ELR (cell line): ENCODE measurements at regions not wholly inside any gene's neighbourhood (a gene's known extent, or its start where the extent isn't known, plus 50 kb on each side); places are given as distances from the start of the nearest gene placed in this dataset.
"Not testable (repeated sequence)": the region's sequence is repeated elsewhere in the genome, so short reads cannot be mapped to it uniquely, and the experiment has no call there.

ENCODE experiments used
- DNase-seq: peaks from one replicate; pipeline ENCODE4 v3.0.0-alpha.2; 2015; ENCODE audit warnings: low read depth

- no peak for DNase-seq
These were observed 119.9 kb upstream of the ATP2B2 start for GRCh38 chr3:10625323-10625722.

- DNase-seq = no peak
These were observed 122.6 kb upstream of the ATP2B2 start for GRCh38 chr3:10627884-10628572.

GRCh38 chr3:10628891-10629670, 123.7 kb upstream of the ATP2B2 start:
- DNase-seq = no peak

GRCh38 chr3:10629671-10630040, 124.3 kb upstream of the ATP2B2 start:
- DNase-seq = no peak

- DNase-seq = no peak
These were observed 125.8 kb upstream of the ATP2B2 start for GRCh38 chr3:10631224-10631623.

GRCh38 chr3:10632125-10632524, 126.7 kb upstream of the ATP2B2 start:
- DNase-seq = no peak

- DNase-seq = no peak
These were observed 127.4 kb upstream of the ATP2B2 start for GRCh38 chr3:10632741-10633140.

- DNase-seq = no peak
These were observed 130.2 kb upstream of the ATP2B2 start for GRCh38 chr3:10635446-10636076.

- no peak for DNase-seq
These were observed 132.0 kb upstream of the ATP2B2 start for GRCh38 chr3:10637342-10637741.

- no peak for DNase-seq
These were observed 133.1 kb upstream of the ATP2B2 start for GRCh38 chr3:10638466-10638865.

GRCh38 chr3:10641760-10642159, 136.4 kb upstream of the ATP2B2 start:
- DNase-seq = no peak

GRCh38 chr3:10644189-10644588, 138.8 kb upstream of the ATP2B2 start:
- no peak for DNase-seq

GRCh38 chr3:10645800-10646199, 140.4 kb upstream of the ATP2B2 start:
- DNase-seq = no peak

GRCh38 chr3:10646531-10647335, 141.3 kb upstream of the ATP2B2 start:
- no peak for DNase-seq

- DNase-seq = no peak
These were observed 142.0 kb upstream of the ATP2B2 start for GRCh38 chr3:10647376-10647775.

GRCh38 chr3:10648181-10648580, 142.8 kb upstream of the ATP2B2 start:
- no peak for DNase-seq

GRCh38 chr3:10649463-10649862, 144.1 kb upstream of the ATP2B2 start:
- not testable (repeated sequence) for DNase-seq

GRCh38 chr3:10651506-10651905, 146.1 kb upstream of the ATP2B2 start:
- no peak for DNase-seq

GRCh38 chr3:10653241-10653640, 147.9 kb upstream of the ATP2B2 start:
- no peak for DNase-seq

- no peak for DNase-seq
These were observed 148.7 kb upstream of the ATP2B2 start for GRCh38 chr3:10653866-10654611.

GRCh38 chr3:10655105-10655504, 149.7 kb upstream of the ATP2B2 start:
- DNase-seq = no peak

- DNase-seq = not testable (repeated sequence)
These were observed 152.0 kb upstream of the ATP2B2 start for GRCh38 chr3:10657339-10657738.
